Superior temporal gyrus (tissue), 1 donor: ENCODE measurements at regions not wholly inside any gene's neighbourhood (a gene's known extent, or its start where the extent isn't known, plus 50 kb on each side); places are given as distances from the start of the nearest gene placed in this dataset.
A peak's percentile ranks its signal among the peaks of the same experiment; 100 is the strongest.
"Not testable (repeated sequence)": the region's sequence is repeated elsewhere in the genome, so short reads cannot be mapped to it uniquely, and the experiment has no call there.

Experiments
- DNase-seq: peaks from one replicate; pipeline ENCODE4 v3.0.0-alpha.2; 2016; ENCODE audit errors: extremely low spot score

- no peak for DNase-seq
Observed at GRCh38 chr6:141580988-141581552, 551.7 kb upstream of the GJE1 start.

- DNase-seq: no peak
Observed at GRCh38 chr6:141580131-141580530, 552.6 kb upstream of the GJE1 start.

- DNase-seq: no peak
Observed at GRCh38 chr6:141576751-141577150, 556.0 kb upstream of the GJE1 start.

GRCh38 chr6:141562851-141563763, 569.6 kb upstream of the GJE1 start:
- DNase-seq: peak; percentile 89

- DNase-seq: no peak
Observed at GRCh38 chr6:141562186-141562811, 570.4 kb upstream of the GJE1 start.

- no peak for DNase-seq
Observed at GRCh38 chr6:141561154-141561553, 571.6 kb upstream of the GJE1 start.

- no peak for DNase-seq
Observed at GRCh38 chr6:141552463-141552862, 580.3 kb upstream of the GJE1 start.

- DNase-seq: no peak
Observed at GRCh38 chr6:141552031-141552430, 580.7 kb upstream of the GJE1 start.

- DNase-seq: no peak
Observed at GRCh38 chr6:141551318-141551717, 581.4 kb upstream of the GJE1 start.

GRCh38 chr6:141550471-141550870, 582.3 kb upstream of the GJE1 start:
- DNase-seq: no peak

- DNase-seq: no peak
Observed at GRCh38 chr6:141548966-141549365, 583.8 kb upstream of the GJE1 start.

GRCh38 chr6:141541581-141542324, 591.0 kb upstream of the GJE1 start:
- DNase-seq: peak; percentile 9

GRCh38 chr6:141540207-141540606, 592.5 kb upstream of the GJE1 start:
- DNase-seq: no peak

- DNase-seq: peak; percentile 38
Observed at GRCh38 chr6:141539617-141540016, 593.1 kb upstream of the GJE1 start.

- DNase-seq: no peak
Observed at GRCh38 chr6:141532211-141532610, 600.5 kb upstream of the GJE1 start.

- DNase-seq: no peak
Observed at GRCh38 chr6:141531040-141531439, 601.7 kb upstream of the GJE1 start.

GRCh38 chr6:141528596-141528995, 604.1 kb upstream of the GJE1 start:
- DNase-seq: no peak

GRCh38 chr6:141526985-141527384, 605.7 kb upstream of the GJE1 start:
- DNase-seq: no peak

- DNase-seq: no peak
Observed at GRCh38 chr6:141521440-141521839, 611.3 kb upstream of the GJE1 start.

GRCh38 chr6:141513830-141514229, 618.9 kb upstream of the GJE1 start:
- DNase-seq: no peak

- no peak for DNase-seq
Observed at GRCh38 chr6:141510803-141511202, 621.9 kb upstream of the GJE1 start.

- DNase-seq: not testable (repeated sequence)
Observed at GRCh38 chr6:141506062-141506461, 626.7 kb upstream of the GJE1 start.
